Trophoblast cell (in vitro differentiated cells and primary cell): ENCODE measurements at regions not wholly inside any gene's neighbourhood (a gene's known extent, or its start where the extent isn't known, plus 50 kb on each side); places are given as distances from the start of the nearest gene placed in this dataset.

Experiments
- DNase-seq, 2 donors: peaks; one replicate each; pipeline ENCODE4 v3.0.0-alpha.2; 2016
- H2AFZ ChIP-seq: 2 replicates; pipeline ENCODE4 v1.6.1; 2013; ENCODE audit warnings: low read length, moderate library complexity, mild to moderate bottlenecking; ENCODE audit not compliant: insufficient read depth, poor library complexity
- H2AK5ac ChIP-seq: 2 replicates; pipeline ENCODE4 v1.6.1; 2013; ENCODE audit warnings: mild to moderate bottlenecking, low read length
- H2BK120ac ChIP-seq: 2 replicates; pipeline ENCODE4 v1.6.1; 2013; ENCODE audit warnings: low read length, mild to moderate bottlenecking, moderate library complexity; ENCODE audit not compliant: insufficient read depth, poor library complexity
- H2BK12ac ChIP-seq: 2 replicates; pipeline ENCODE4 v1.6.1; 2013; ENCODE audit warnings: mild to moderate bottlenecking, low read length, moderate library complexity
- H2BK5ac ChIP-seq: 2 replicates; pipeline ENCODE4 v1.6.1; 2013; ENCODE audit warnings: low read length, low read depth, moderate library complexity, mild to moderate bottlenecking; ENCODE audit not compliant: poor library complexity
- H3K14ac ChIP-seq: 2 replicates; pipeline ENCODE4 v1.6.1; 2013; ENCODE audit warnings: mild to moderate bottlenecking, low read length
- H3K18ac ChIP-seq: 2 replicates; pipeline ENCODE4 v1.6.1; 2013; ENCODE audit warnings: mild to moderate bottlenecking, low read length
- H3K23ac ChIP-seq: 2 replicates; pipeline ENCODE4 v1.6.1; 2013; ENCODE audit warnings: low read length
- H3K27ac ChIP-seq: 2 replicates; pipeline ENCODE4 v1.5.1; 2013; ENCODE audit warnings: low read depth, mild to moderate bottlenecking, inconsistent platforms, low read length, moderate library complexity
- H3K27me3 ChIP-seq: 2 replicates; pipeline ENCODE4 v1.6.1; 2013; ENCODE audit warnings: inconsistent platforms, mild to moderate bottlenecking, low read length, moderate library complexity; ENCODE audit not compliant: insufficient read depth
- H3K36me3 ChIP-seq, 2 experiments: 1 replicate in 1 of 2; 2 replicates in 1 of 2; pipeline ENCODE4 v1.6.1; 2013; ENCODE audit warnings: low read length in 2 of 2, mild to moderate bottlenecking in 2 of 2, moderate library complexity in 1 of 2; ENCODE audit not compliant: insufficient read depth in 2 of 2, control insufficient read depth in 1 of 2
- H3K4ac ChIP-seq: 2 replicates; pipeline ENCODE4 v1.6.1; 2013; ENCODE audit warnings: low read depth, mild to moderate bottlenecking, low read length, moderate library complexity
- H3K4me1 ChIP-seq, 2 experiments: 1 replicate in 1 of 2; 2 replicates in 1 of 2; pipeline ENCODE4 v1.6.1; 2013; ENCODE audit warnings: low read length in 2 of 2, mild to moderate bottlenecking in 2 of 2, moderate library complexity in 1 of 2; ENCODE audit not compliant: insufficient read depth in 2 of 2, control insufficient read depth in 1 of 2
- H3K4me2 ChIP-seq: 2 replicates; pipeline ENCODE4 v1.6.1; 2013; ENCODE audit warnings: inconsistent platforms, mild to moderate bottlenecking, low read length, moderate library complexity
- H3K4me3 ChIP-seq: 2 replicates; pipeline ENCODE4 v1.5.1; 2013; ENCODE audit warnings: mild to moderate bottlenecking, low read depth, low read length, inconsistent platforms
- H3K79me1 ChIP-seq: one replicate; pipeline ENCODE4 v1.6.1; 2013; ENCODE audit warnings: low read length
- H3K79me2 ChIP-seq: 2 replicates; pipeline ENCODE4 v1.6.1; 2013; ENCODE audit warnings: low read length, mild to moderate bottlenecking; ENCODE audit not compliant: control insufficient read depth, insufficient read depth, poor library complexity
- H3K9ac ChIP-seq: 2 replicates; pipeline ENCODE4 v1.6.1; 2013; ENCODE audit warnings: mild to moderate bottlenecking, low read length
- H3K9me3 ChIP-seq: 2 replicates; pipeline ENCODE4 v1.6.1; 2013; ENCODE audit warnings: low read depth, mild to moderate bottlenecking, control low read depth, inconsistent platforms, low read length; ENCODE audit not compliant: insufficient read depth
- H4K12ac ChIP-seq: 2 replicates; pipeline ENCODE4 v1.6.1; 2013; ENCODE audit warnings: low read depth, mild to moderate bottlenecking, low read length, moderate library complexity
- H4K8ac ChIP-seq: 2 replicates; pipeline ENCODE4 v1.6.1; 2013; ENCODE audit warnings: low read depth, mild to moderate bottlenecking, low read length, moderate library complexity
- H4K91ac ChIP-seq: one replicate; pipeline ENCODE4 v1.6.1; 2013; ENCODE audit warnings: low read depth, mild to moderate bottlenecking, low read length, moderate library complexity
- WGBS: extraction: QIAGEN DNeasy Blood & Tissue Kit; methylation state at CpG from one replicate; pipeline ENCODE4 v1.1.7; 2013; ENCODE audit warnings: missing lambda C conversion rate; ENCODE audit not compliant: insufficient read length, insufficient coverage; ENCODE audit errors: extremely low coverage; 5-methylcytosine and 5-hydroxymethylcytosine counted together

GRCh38 chr15:98025237-98025636 is 64.7 kb downstream of the ARRDC4 start:
- Histone ChIP-seq H3K14ac (no peak overlapping the region), H3K79me2 (no peaks in the 10 kb centered on the region), H3K79me1 (peaks cover 1% of the 10 kb centered on the region), H4K91ac (no peak overlapping the region), H2BK120ac (no peak overlapping the region), H3K27me3 (no peaks in the 10 kb centered on the region), H3K18ac (no peak overlapping the region), H2AK5ac (no peak overlapping the region), H3K23ac (no peak overlapping the region), H4K12ac (no peak overlapping the region), H3K36me3 (no peaks in the 10 kb centered on the region), H3K4me3 (no peak overlapping the region), H4K8ac (no peak overlapping the region), H2BK12ac (no peak overlapping the region), H3K27ac (no peak overlapping the region), H2BK5ac (no peak overlapping the region), H3K4me2 (no peak overlapping the region), H2AFZ (no peak overlapping the region), H3K9me3 (no peaks in the 10 kb centered on the region), H3K9ac (no peak overlapping the region), H3K4ac (no peak overlapping the region), H3K4me1 (peaks cover 0 to 2% of the 10 kb centered on the region in 2 experiments)
- DNase-seq: peak in 1 of 2 donors; percentile 10
- no CpG with 5 or more reads among the region's 2 CpGs for WGBS

GRCh38 chr15:98034731-98035130 is 74.2 kb downstream of the ARRDC4 start:
- no peaks in the 10 kb centered on the region for H3K79me1 ChIP-seq
- no peak overlapping the region for H4K12ac ChIP-seq
- H2BK12ac ChIP-seq: no peak overlapping the region
- no peak overlapping the region for H4K8ac ChIP-seq
- no peak overlapping the region for H3K4me2 ChIP-seq
- H3K4ac ChIP-seq: no peak overlapping the region
- no peaks in the 10 kb centered on the region for H3K9me3 ChIP-seq
- H3K9ac ChIP-seq: no peak overlapping the region
- no peaks in the 10 kb centered on the region for H3K36me3 ChIP-seq
- H3K23ac ChIP-seq: no peak overlapping the region
- no peak overlapping the region for H2BK5ac ChIP-seq
- no peak overlapping the region for H2AFZ ChIP-seq
- no peak overlapping the region for H3K18ac ChIP-seq
- H3K79me2 ChIP-seq: no peaks in the 10 kb centered on the region
- H3K27me3 ChIP-seq: no peaks in the 10 kb centered on the region
- H3K14ac ChIP-seq: no peak overlapping the region
- no peak for DNase-seq
- no peak overlapping the region for H3K27ac ChIP-seq
- no CpG with 5 or more reads among the region's 4 CpGs for WGBS
- H3K4me1 ChIP-seq: peaks cover 4 to 6% of the 10 kb centered on the region in 2 experiments
- H3K4me3 ChIP-seq: no peak overlapping the region
- H2AK5ac ChIP-seq: no peak overlapping the region
- H2BK120ac ChIP-seq: no peak overlapping the region
- H4K91ac ChIP-seq: no peak overlapping the region

- Histone ChIP-seq H3K9ac (no peak overlapping the region), H3K4me3 (no peak overlapping the region)
- WGBS: no CpG with 5 or more reads among the region's 7 CpGs
These were observed 74.6 kb downstream of the ARRDC4 start for GRCh38 chr15:98035134-98035533.

GRCh38 chr15:98035577-98036010 is 75.1 kb downstream of the ARRDC4 start:
- Histone ChIP-seq H3K27me3 (no peaks in the 10 kb centered on the region), H4K8ac (no peak overlapping the region), H3K79me2 (no peaks in the 10 kb centered on the region), H3K36me3 (no peaks in the 10 kb centered on the region), H3K4me3 (no peak overlapping the region), H3K9me3 (no peaks in the 10 kb centered on the region), H3K14ac (no peak overlapping the region), H3K23ac (no peak overlapping the region), H3K4me2 (no peak overlapping the region), H2AFZ (no peak overlapping the region), H2BK120ac (no peak overlapping the region), H2BK5ac (no peak overlapping the region), H3K4me1 (peaks cover 4 to 6% of the 10 kb centered on the region in 2 experiments), H3K79me1 (no peaks in the 10 kb centered on the region), H4K12ac (no peak overlapping the region), H2BK12ac (no peak overlapping the region), H3K9ac (no peak overlapping the region), H3K4ac (no peak overlapping the region), H2AK5ac (no peak overlapping the region), H4K91ac (no peak overlapping the region), H3K27ac (peak overlapping the region; percentile 36), H3K18ac (no peak overlapping the region)
- no CpG with 5 or more reads among the region's 2 CpGs for WGBS
- peak in 1 of 2 donors; percentile 49 for DNase-seq

More at GRCh38 chr15:98035134-98035533, 74.6 kb downstream of the ARRDC4 start:
- Histone ChIP-seq H3K79me2 (no peaks in the 10 kb centered on the region), H2BK120ac (no peak overlapping the region), H4K91ac (no peak overlapping the region), H3K23ac (no peak overlapping the region), H4K12ac (no peak overlapping the region), H2BK12ac (no peak overlapping the region), H2AK5ac (no peak overlapping the region), H3K27ac (peak overlapping the region; percentile 36), H3K4me1 (peaks cover 4 to 6% of the 10 kb centered on the region in 2 experiments), H3K36me3 (no peaks in the 10 kb centered on the region), H3K4ac (no peak overlapping the region), H3K4me2 (no peak overlapping the region), H3K27me3 (no peaks in the 10 kb centered on the region), H3K79me1 (no peaks in the 10 kb centered on the region), H3K9me3 (no peaks in the 10 kb centered on the region), H3K14ac (no peak overlapping the region), H2AFZ (no peak overlapping the region), H4K8ac (no peak overlapping the region), H3K18ac (no peak overlapping the region), H2BK5ac (peak overlapping the region; percentile 9)
- peak in 1 of 2 donors; percentile 27 for DNase-seq
